GM12878 (cell line): ENCODE measurements at regions not wholly inside any gene's neighbourhood (a gene's known extent, or its start where the extent isn't known, plus 50 kb on each side); places are given as distances from the start of the nearest gene placed in this dataset.

Experiments
- ATAC-seq: fragments of 200-7000 bp; cut with Tn5 transposase; 3 replicates; pipeline ENCODE4 v1.9.1; 2020; ENCODE audit warnings: mild to moderate bottlenecking, moderate library complexity
- BruUV-seq: library from RNA; stranded (reverse); fragments of 400-500 nt; replicated peaks from 2 replicates; lab custom pipeline; 2021; lab: Mats Ljungman, UMichigan
- CTCF ChIA-PET: fragments of 300-600 bp; sonication (Branson Sonifier 250); formaldehyde crosslinking; extraction: SDS; loops from one replicate; lab custom pipeline; 2021; ENCODE audit warnings: inconsistent platforms; lab: Yijun Ruan, JAX
- POLR2A ChIA-PET: fragments of 350-600 bp; formaldehyde crosslinking; extraction: SDS; loops from one replicate; lab custom pipeline; 2021; ENCODE audit warnings: inconsistent platforms; lab: Charles Lee
- RAD21 ChIA-PET: fragments of 300-600 bp; sonication (Branson Sonifier 250); formaldehyde crosslinking; loops from one replicate; lab custom pipeline; 2023; ENCODE audit warnings: antibody characterized with exemption; ENCODE audit not compliant: unreplicated experiment; lab: Charles Lee
- SMC1A ChIA-PET: fragments of 300-600 bp; sonication (Branson Sonifier 250); formaldehyde crosslinking; loops from one replicate; lab custom pipeline; 2023; ENCODE audit not compliant: unreplicated experiment, uncharacterized antibody; lab: Charles Lee
- DNase-seq: peaks from one replicate; pipeline ENCODE4 v3.0.0-alpha.2; 2011; ENCODE audit warnings: low read depth, low spot score
- FAIRE-seq: peaks from 3 replicates; lab custom pipeline; 2011; peaks lifted over from hg19 to GRCh38; lab: Jason Lieb, UNC
- H2AFZ ChIP-seq: 2 replicates; pipeline ENCODE4 v1.6.0; 2011; ENCODE audit warnings: low read depth, low read length, control low read depth; ENCODE audit not compliant: control insufficient read depth
- H3K27ac ChIP-seq: 2 replicates; pipeline ENCODE4 v1.5.1; 2011; ENCODE audit warnings: control low read depth; ENCODE audit not compliant: control insufficient read depth, insufficient read depth
- H3K27me3 ChIP-seq, 2 experiments: replicated peaks in 1 of 2; 2 replicates each; pipeline versions ENCODE4 v1.6.0 to v1.6.1; 2011; ENCODE audit warnings: low read length in 1 of 2; ENCODE audit not compliant: control insufficient read depth in 2 of 2, insufficient read depth in 2 of 2
- H3K36me3 ChIP-seq, 2 experiments: 2 replicates each; pipeline ENCODE4 v1.5.1; 2011; ENCODE audit warnings: low read length in 1 of 2; ENCODE audit not compliant: control insufficient read depth in 2 of 2, insufficient read depth in 2 of 2
- H3K4me1 ChIP-seq: 2 replicates; pipeline ENCODE4 v1.6.1; 2011; ENCODE audit warnings: mild to moderate bottlenecking, low read length, moderate library complexity, mixed read lengths; ENCODE audit not compliant: control insufficient read depth, insufficient read depth
- H3K4me2 ChIP-seq: 2 replicates; pipeline ENCODE4 v1.6.0; 2011; ENCODE audit warnings: control low read depth; ENCODE audit not compliant: control insufficient read depth, insufficient read depth
- H3K4me3 ChIP-seq: fragments of 200-600 bp; sonication (generic); 2 replicates; pipeline ENCODE4 v1.5.1; 2016
- H3K79me2 ChIP-seq: 2 replicates; pipeline ENCODE4 v1.6.0; 2011; ENCODE audit warnings: low read length; ENCODE audit not compliant: control insufficient read depth, insufficient read depth
- H3K9ac ChIP-seq: 2 replicates; pipeline ENCODE4 v1.8.0; 2011; ENCODE audit warnings: low read length, control low read depth, mixed read lengths; ENCODE audit not compliant: control insufficient read depth, insufficient read depth
- H3K9me3 ChIP-seq: replicated peaks from 3 replicates; pipeline ENCODE4 v1.5.1; 2011; ENCODE audit warnings: mild to moderate bottlenecking, low read length; ENCODE audit not compliant: control insufficient read depth, insufficient read depth
- H4K20me1 ChIP-seq: 2 replicates; pipeline ENCODE4 v1.6.0; 2011; ENCODE audit not compliant: control insufficient read depth, insufficient read depth
- E2F8 ChIP-seq: fragments of 450-650 bp; IDR thresholded peaks from 2 replicates; pipeline ENCODE4 v1.6.1; 2018; ENCODE audit warnings: mild to moderate bottlenecking, low read depth, moderate library complexity; ENCODE audit not compliant: partially characterized antibody
- EZH2 ChIP-seq: IDR thresholded peaks from 2 replicates; pipeline ENCODE4 v1.6.1; 2012; ENCODE audit warnings: low read depth, mild to moderate bottlenecking, control low read depth, inconsistent platforms, low read length, borderline replicate concordance; ENCODE audit not compliant: control insufficient read depth
- MEF2A ChIP-seq: IDR thresholded peaks from 2 replicates; pipeline ENCODE4 v1.6.1; 2011; ENCODE audit warnings: low read depth, mild to moderate bottlenecking, low read length, moderate library complexity; ENCODE audit not compliant: insufficient read depth
- MYB ChIP-seq: fragments of 150-350 bp; IDR thresholded peaks from 2 replicates; pipeline ENCODE4 v1.6.1; 2014; ENCODE audit warnings: mild to moderate bottlenecking, low read depth, low read length, borderline replicate concordance
- NFYB ChIP-seq: IDR thresholded peaks from 2 replicates; pipeline ENCODE4 v1.6.1; 2011; ENCODE audit warnings: low read depth, mild to moderate bottlenecking, low read length, improper control_type of control experiment, moderate library complexity; ENCODE audit not compliant: insufficient read depth
- POLR2AphosphoS5 ChIP-seq: IDR thresholded peaks from 2 replicates; pipeline ENCODE4 v1.6.1; 2011; ENCODE audit warnings: mild to moderate bottlenecking, low read length, inconsistent platforms
- POU2F2 ChIP-seq: IDR thresholded peaks from 3 replicates; pipeline ENCODE4 v1.6.1; 2011; ENCODE audit warnings: low read depth, mild to moderate bottlenecking, low read length, borderline replicate concordance
- RAD21 ChIP-seq: IDR thresholded peaks from 2 replicates; pipeline ENCODE4 v1.6.1; 2011; ENCODE audit warnings: mild to moderate bottlenecking, low read depth, low read length, moderate library complexity; ENCODE audit not compliant: insufficient read depth
- RUNX3 ChIP-seq: IDR thresholded peaks from 2 replicates; pipeline ENCODE4 v1.6.1; 2012; ENCODE audit warnings: low read length, inconsistent platforms
- SIN3A ChIP-seq: IDR thresholded peaks from 2 replicates; pipeline ENCODE4 v1.6.1; 2012; ENCODE audit warnings: low read depth, low read length, improper control_type of control experiment
- STAT3 ChIP-seq: IDR thresholded peaks from 2 replicates; pipeline ENCODE4 v1.6.1; 2011; ENCODE audit warnings: low read depth, low read length, improper control_type of control experiment
- TAF1 ChIP-seq: IDR thresholded peaks from 2 replicates; pipeline ENCODE4 v1.6.1; 2011; ENCODE audit warnings: mild to moderate bottlenecking, low read depth, low read length, borderline replicate concordance
- TCF7 ChIP-seq: IDR thresholded peaks from 2 replicates; pipeline ENCODE4 v1.6.1; 2014; ENCODE audit warnings: antibody characterized with exemption, borderline replicate concordance
- ZNF207 ChIP-seq: fragments of 450-650 bp; IDR thresholded peaks from 2 replicates; pipeline ENCODE4 v1.6.1; 2014; ENCODE audit warnings: antibody characterized with exemption, mild to moderate bottlenecking, borderline replicate concordance
- ZNF217 ChIP-seq: fragments of 450-650 bp; IDR thresholded peaks from 2 replicates; pipeline ENCODE4 v1.6.1; 2017; ENCODE audit warnings: antibody characterized with exemption, mild to moderate bottlenecking
- WGBS: methylation state at CpG from one replicate; pipeline ENCODE4 v1.1.6; 2016; ENCODE audit warnings: low lambda C conversion rate; ENCODE audit not compliant: insufficient replicate concordance, insufficient coverage; ENCODE audit errors: missing lambda C conversion rate; 5-methylcytosine and 5-hydroxymethylcytosine counted together
- in situ Hi-C: fragments of 300-500 bp; cut with MboI; formaldehyde crosslinking; loops from 9 replicates; pipeline ENCODE4 v1.14.3; 2018; ENCODE audit warnings: mixed read lengths
- intact Hi-C: fragments of 100-400 bp; cut with micrococcal nuclease; formaldehyde crosslinking; loops from one replicate; pipeline ENCODE4 v1.14.2; 2022; ENCODE audit not compliant: unreplicated experiment
- TF ChIP-seq, protein P1 (sequence below): fragments of 450-650 bp; formaldehyde crosslinking; IDR thresholded peaks from 2 replicates; pipeline ENCODE4 v1.4.0; 2022; ENCODE audit warnings: mild to moderate bottlenecking, moderate library complexity

GRCh38 chr18:46310675-46311345 is 206.6 kb downstream of the HAUS1 start (continued):
- no peak for TF ChIP-seq E2F8

DNA sequence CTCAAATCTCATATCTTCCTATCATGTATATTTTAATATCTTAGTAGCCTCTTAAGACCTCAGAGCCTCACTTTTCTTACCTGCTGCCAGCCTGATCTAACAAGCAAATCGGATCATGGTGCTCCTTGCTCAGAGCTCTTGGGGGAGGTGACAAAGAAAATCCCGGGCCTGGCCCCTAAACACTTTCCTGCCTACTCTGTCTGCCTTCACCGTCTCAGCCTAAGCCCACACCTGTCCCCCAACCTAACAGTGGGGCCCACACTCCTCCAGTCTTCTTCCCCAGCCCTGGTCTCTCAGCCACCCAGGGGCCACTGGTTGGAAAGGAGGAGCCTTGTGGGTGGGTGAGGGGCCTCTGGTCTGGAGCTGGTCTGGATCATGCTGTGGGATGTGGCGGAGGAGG is 207.3 kb downstream of the HAUS1 start:
- no peaks in the 10 kb centered on the region for H3K9me3 ChIP-seq
- FAIRE-seq: no peak
- intact Hi-C loops (no loop called here), in situ Hi-C loops (no loop called here)
- no peaks in the 10 kb centered on the region; a peak in 2 of 4 replicates for H3K27me3 ChIP-seq
- ChIA-PET RAD21 (no interaction called here), SMC1A (no interaction called here), POLR2A (no interaction called here), CTCF (no interaction called here)
- TF ChIP-seq MEF2A (no peak), POU2F2 (no peak), NFYB (no peak), ZNF217 (no peak), RAD21 (no peak), SIN3A (no peak), STAT3 (no peak), RUNX3 (no peak), EZH2 (no peak), MYB (no peak), POLR2AphosphoS5 (no peak), ZNF207 (no peak), TAF1 (no peak), TCF7 (no peak)
- TF ChIP-seq, protein P1, sequence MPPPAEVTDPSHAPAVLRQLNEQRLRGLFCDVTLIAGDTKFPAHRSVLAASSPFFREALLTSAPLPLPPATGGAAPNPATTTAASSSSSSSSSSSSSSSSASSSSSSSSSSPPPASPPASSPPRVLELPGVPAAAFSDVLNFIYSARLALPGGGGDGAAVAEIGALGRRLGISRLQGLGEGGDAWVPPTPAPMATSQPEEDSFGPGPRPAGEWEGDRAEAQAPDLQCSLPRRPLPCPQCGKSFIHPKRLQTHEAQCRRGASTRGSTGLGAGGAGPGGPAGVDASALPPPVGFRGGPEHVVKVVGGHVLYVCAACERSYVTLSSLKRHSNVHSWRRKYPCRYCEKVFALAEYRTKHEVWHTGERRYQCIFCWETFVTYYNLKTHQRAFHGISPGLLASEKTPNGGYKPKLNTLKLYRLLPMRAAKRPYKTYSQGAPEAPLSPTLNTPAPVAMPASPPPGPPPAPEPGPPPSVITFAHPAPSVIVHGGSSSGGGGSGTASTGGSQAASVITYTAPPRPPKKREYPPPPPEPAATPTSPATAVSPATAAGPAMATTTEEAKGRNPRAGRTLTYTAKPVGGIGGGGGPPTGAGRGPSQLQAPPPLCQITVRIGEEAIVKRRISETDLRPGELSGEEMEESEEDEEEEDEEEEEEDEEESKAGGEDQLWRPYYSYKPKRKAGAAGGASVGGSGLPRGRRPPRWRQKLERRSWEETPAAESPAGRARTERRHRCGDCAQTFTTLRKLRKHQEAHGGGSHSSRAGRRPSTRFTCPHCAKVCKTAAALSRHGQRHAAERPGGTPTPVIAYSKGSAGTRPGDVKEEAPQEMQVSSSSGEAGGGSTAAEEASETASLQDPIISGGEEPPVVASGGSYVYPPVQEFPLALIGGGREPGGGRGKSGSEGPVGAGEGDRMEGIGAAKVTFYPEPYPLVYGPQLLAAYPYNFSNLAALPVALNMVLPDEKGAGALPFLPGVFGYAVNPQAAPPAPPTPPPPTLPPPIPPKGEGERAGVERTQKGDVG (CRISPR knock-in tag): no peak
- no peak for DNase-seq
- H3K27ac ChIP-seq: no peak overlapping the region
- no peak for ATAC-seq
- H3K36me3 ChIP-seq: no peaks in the 10 kb centered on the region
- H3K4me2 ChIP-seq: no peak overlapping the region
- no peaks in the 10 kb centered on the region for H3K79me2 ChIP-seq
- H2AFZ ChIP-seq: no peak overlapping the region
- no TSS peak for BruUV-seq
- peaks cover 3% of the 10 kb centered on the region; the same call in 1 of the 2 replicates for H3K4me1 ChIP-seq
- no peaks in the 10 kb centered on the region for H4K20me1 ChIP-seq
- no peak overlapping the region for H3K4me3 ChIP-seq
- 28% methylated on average over 3 of the region's 4 CpGs for WGBS
- no peak overlapping the region for H3K9ac ChIP-seq
